Choroid plexus epithelial cell (primary cell): ENCODE measurements at regions not wholly inside any gene's neighbourhood (a gene's known extent, or its start where the extent isn't known, plus 50 kb on each side); places are given as distances from the start of the nearest gene placed in this dataset.
"Not testable (repeated sequence)": the region's sequence is repeated elsewhere in the genome, so short reads cannot be mapped to it uniquely, and the experiment has no call there.

ENCODE experiments used
- DNase-seq: peaks from one replicate; pipeline ENCODE4 v3.0.0-alpha.2; 2010; ENCODE audit warnings: low read depth
- H3K4me3 ChIP-seq: 2 replicates; pipeline ENCODE4 v1.5.1; 2011; ENCODE audit warnings: low read depth, mild to moderate bottlenecking, control low read depth, low read length, moderate library complexity
- TF ChIP-seq, protein P1 (sequence below): conservative IDR thresholded peaks from 2 replicates; pipeline ENCODE4 v1.5.1; 2011; ENCODE audit warnings: low read depth, mild to moderate bottlenecking, control low read depth, inconsistent platforms, low read length, moderate library complexity

DNA sequence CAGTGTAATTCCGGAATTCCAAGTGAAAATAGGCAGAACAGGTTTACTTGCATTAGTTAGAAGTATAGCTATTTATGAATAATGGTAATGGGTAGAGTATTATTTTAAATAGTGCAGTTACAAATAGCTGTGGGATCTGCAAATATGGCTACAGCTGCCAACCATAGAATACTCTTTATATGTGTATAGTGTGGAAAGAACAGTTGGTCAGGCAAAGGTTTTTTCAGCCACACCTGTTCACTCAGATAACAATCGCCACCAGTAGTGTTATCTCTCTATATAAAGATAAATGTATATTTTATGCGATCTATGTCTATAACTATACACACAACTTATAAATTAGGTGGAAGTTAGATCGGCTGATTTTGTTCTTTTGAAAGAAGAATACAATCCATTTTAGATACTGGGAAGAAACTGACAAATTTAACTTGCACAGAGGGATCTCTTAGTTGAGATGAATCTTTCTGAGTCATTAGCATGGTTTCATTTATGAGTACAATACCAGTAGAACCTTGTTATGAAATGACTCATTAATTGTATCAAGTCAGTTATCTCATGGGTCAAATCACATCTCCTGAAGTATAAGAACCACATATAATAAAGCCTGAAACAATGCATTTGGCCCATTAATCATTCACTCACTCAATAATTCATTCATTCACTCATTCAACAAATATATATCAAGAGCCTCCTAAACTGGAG, 100.9 kb upstream of the NR3C2 start:
- TF ChIP-seq, protein P1, sequence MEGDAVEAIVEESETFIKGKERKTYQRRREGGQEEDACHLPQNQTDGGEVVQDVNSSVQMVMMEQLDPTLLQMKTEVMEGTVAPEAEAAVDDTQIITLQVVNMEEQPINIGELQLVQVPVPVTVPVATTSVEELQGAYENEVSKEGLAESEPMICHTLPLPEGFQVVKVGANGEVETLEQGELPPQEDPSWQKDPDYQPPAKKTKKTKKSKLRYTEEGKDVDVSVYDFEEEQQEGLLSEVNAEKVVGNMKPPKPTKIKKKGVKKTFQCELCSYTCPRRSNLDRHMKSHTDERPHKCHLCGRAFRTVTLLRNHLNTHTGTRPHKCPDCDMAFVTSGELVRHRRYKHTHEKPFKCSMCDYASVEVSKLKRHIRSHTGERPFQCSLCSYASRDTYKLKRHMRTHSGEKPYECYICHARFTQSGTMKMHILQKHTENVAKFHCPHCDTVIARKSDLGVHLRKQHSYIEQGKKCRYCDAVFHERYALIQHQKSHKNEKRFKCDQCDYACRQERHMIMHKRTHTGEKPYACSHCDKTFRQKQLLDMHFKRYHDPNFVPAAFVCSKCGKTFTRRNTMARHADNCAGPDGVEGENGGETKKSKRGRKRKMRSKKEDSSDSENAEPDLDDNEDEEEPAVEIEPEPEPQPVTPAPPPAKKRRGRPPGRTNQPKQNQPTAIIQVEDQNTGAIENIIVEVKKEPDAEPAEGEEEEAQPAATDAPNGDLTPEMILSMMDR, result no peak
- DNase-seq, result no peak
- H3K4me3 ChIP-seq, result no peak overlapping the region

DNA sequence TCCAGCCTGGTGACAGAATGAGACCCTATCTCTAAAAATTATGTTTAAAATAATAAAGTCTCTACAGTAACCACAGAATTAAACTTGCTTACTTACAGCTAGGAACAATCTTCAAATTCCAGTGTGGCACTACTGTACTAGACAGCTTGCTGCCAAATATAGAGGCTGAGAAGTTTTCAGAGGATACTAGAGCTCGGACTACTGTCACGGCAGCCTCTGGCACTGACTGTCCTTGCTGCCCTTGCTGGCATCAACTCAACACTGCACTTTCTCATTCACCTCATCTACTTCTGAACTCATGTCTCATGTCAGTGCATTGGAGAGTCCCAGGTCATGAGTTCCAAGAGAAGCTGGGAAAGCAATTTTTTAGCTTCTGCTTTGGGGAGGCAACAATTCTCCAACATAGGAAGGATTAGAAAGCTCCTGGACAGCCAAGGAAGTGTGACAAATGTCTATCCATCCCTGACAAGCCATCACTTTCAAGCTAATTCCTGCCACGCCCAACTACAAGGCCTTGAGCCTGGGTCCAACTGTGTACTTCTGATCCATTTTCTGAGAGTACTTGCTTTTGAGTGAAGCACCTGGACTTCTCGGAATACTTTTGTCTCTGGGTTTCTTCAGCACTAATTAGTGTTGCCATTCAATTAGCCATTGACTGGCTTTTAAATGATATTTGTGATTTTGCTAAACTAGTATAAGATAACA, 98.6 kb upstream of the NR3C2 start:
- H3K4me3 ChIP-seq, result no peak overlapping the region
- TF ChIP-seq, protein P1, result no peak
- DNase-seq, result no peak

DNA sequence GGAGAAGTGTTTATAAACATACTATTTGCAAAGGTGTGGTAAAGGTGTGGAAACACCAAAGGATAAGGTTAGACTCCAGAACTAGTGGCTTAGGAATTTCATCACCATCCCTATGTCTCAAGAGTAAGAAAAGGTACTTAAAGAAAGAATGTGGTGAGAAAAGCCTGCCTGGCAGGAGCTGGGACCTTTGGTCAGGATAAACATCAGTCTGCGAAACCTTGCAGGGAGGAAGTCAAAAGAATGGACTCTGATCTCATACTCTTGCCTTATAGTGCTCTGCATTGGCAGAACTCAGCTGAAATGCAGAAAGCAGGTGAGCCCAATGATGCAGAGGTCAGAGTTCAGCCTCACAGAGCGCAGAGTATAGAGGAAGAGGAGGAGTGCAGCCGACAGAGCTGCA, 97.2 kb upstream of the NR3C2 start:
- DNase-seq, result no peak
- TF ChIP-seq, protein P1, result no peak
- no peak overlapping the region for H3K4me3 ChIP-seq

DNA sequence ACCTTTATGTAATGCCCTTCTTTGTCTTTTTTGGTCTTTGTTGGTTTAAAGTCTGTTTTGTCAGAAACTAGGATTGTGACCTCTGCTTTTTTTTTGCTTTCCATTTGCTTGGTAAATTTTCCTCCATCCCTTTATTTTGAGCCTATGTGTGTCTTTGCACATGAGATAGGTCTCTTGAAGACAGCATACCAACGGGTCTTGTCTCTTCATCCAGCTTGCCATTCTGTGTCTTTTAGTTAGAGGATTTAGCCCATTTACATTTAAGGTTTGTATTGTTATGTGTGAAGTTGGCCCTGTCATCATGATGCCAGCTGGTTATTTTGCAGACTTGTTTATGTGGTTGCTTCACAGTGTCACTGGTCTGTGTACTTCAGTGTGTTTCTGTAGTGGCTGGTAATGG, 91.6 kb upstream of the NR3C2 start:
- not testable (repeated sequence) for H3K4me3 ChIP-seq, DNase-seq

DNA sequence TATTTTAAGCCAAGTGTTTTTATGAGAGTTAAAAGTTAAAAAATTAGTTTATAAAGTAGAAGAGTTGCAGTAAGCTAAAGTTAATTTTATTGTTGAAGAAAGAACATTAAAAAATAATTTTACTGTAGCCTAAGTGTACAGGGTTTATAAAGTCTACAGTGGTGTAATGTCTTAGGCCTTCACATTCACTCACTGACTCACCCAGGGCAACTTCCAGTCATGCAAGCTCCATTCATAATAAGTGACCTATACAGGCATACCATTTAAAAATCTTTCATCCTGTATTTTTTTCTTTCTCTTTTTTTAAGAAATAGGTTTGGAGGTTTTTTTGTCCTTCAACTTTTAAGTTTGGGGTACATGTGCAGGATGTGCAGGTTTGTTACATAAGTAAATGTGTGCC, 87.9 kb upstream of the NR3C2 start:
- DNase-seq, result no peak
- H3K4me3 ChIP-seq, result no peak overlapping the region
- TF ChIP-seq, protein P1, result no peak

DNA sequence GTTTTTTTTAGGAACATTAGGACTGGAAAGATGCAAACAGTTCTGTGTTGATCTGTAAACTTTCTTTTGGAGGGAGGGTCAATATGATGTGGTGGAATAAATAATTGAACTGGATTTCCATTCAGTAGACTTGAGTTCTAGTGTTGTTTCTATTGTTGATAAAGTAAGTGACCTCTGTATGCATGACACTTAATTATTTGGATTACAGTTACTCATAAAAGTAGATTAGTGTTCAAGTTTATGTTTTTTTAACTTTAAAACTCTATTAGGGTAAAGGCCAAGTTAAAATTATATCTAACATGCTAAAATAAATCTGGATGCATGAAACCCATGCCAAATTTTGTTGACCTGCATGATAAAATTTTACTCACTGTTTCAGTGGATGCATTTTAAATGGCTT, 85.4 kb upstream of the NR3C2 start:
- no peak overlapping the region for H3K4me3 ChIP-seq
- DNase-seq, result no peak
- TF ChIP-seq, protein P1, result no peak

DNA sequence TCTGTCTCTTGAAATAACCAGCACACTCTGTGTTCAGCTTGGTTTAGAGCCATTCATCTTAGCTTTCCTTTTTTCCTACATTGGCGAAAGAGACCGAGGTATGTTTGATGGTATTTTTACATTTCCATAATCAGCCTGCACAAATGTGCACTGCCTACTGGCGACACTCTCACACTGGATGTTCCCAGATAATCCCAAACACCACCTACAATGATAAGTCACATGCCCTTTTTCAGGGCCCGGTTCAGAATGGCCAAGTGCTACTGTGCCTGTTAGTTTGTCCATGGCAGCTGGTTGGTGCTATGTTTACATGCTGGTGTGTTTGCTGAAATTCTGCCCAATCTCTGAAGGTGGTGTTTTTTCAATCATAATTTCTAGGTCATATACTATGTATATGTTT, 80.8 kb upstream of the NR3C2 start:
- no peak overlapping the region for H3K4me3 ChIP-seq
- TF ChIP-seq, protein P1, result no peak
- DNase-seq, result no peak
